ENCODE measurements at regions not wholly inside any gene's neighbourhood (a gene's known extent, or its start where the extent isn't known, plus 50 kb on each side); places are given as distances from the start of the nearest gene placed in this dataset.

DNA sequence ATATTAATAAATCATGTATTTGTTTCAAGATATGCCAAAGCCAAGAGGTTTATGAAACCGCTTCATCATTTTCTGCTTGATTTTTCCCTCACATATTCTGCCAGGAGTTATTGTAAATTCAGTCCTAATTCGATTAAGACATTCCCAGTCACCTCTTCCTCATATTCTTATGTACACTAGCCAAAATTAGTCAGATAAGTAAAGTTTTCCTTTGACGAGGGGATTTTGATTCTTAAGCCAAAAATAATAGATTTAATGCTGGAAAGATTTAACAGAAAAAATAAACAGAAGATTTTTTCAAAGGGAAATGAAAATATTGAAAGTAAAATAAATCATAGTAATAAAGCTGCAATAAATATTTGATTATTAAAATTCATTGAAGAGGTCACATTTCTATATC is 51.0 kb upstream of the VEGFC start:
- DNase-seq (ENCODE audit: low read depth) = no peak

DNA sequence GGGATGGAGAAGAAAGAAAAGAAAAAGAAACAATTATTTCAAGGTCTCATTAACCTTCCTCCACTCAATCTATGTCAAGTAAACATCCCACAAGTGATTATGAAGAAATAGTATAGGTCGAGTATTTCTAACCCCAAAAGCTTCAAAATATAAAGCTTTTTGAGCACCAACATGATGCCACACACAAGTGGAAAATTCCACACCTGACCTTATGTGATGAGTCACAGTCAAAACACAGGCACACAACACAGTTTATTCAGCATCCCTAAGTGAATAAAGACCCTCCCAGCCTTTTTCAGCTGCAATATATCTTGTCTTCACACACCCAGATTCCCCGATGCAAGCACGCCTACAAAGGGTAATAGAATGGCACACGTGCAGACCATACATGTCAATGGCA is 51.7 kb upstream of the VEGFC start:
- no peak for DNase-seq (ENCODE audit: low read depth)

DNA sequence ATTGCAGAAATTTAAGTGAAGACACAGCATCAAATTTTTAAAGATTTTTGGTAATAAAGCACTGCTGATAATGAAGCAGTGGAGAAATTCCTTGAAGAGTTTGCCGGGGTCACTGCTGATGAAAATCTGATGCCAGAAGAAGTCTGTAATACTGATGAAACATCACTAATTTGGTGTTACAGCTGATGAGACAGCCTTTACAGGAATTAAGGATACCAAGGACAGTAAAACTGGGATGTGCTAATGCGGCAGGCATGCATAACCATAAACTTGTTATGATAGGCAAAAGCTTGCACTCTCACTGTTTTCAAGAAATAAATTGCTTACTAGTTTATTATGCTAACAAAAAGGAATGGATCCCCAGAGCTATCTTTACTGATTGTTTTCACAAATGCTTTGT is 52.9 kb upstream of the VEGFC start:
- no peak for DNase-seq (ENCODE audit: low read depth)

DNA sequence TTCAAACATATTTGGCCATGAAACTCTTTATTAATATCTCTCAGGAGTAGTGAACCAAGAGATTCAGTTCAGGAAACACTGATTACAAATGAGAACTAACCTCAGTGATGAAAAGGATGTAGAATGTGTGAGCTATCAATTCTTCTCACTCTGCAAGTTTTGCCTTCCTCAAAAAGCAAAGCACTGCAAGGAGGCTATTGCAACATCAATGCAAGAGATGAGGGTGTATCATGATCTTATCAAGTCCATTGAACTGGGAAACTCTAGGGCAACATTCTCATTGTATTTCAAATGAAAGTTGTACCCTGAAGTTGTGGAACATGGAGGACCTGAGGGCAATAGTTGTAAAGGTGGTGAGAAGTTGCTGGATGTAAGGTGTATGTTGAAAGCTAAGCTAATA is 56.4 kb upstream of the VEGFC start:
- no peak for DNase-seq (ENCODE audit: low read depth)

DNA sequence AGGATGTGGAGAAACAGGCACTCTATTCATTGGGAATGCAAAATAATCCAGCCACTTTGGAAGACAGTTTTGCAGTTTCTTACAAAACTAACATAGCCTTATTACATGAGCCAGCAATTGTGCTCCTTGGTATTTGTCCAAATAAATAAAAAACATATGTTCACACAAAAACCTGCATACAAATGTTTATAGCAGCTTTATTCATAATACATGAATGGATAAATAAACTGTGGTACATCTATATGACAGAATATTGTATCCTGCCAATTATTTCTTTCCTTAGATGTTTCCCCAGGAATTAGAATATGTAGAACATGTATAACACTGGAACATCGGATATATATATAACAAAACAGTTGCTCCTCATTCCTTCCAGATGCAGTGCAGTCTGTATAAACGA is 57.7 kb upstream of the VEGFC start:
- no peak for DNase-seq (ENCODE audit: low read depth)

DNA sequence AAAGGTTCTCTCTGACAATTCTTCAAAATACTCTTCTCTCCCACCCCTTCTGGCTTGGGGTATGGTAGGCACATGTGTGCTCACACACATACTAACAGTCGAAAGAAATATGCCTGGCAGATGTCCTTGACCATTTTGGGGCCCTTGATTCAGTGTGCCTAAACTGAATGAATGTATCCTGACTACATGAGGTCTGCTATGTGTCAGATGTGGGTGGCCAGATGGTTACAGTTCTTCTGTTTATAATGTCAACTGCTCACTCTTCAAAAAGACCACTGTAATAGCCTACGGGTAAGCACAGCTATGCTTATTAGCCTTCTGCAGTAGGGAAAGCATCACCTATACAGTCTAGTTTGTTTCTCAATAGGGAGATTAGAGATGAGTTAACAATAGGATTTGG is 63.7 kb upstream of the VEGFC start:
- DNase-seq (ENCODE audit: low read depth) = no peak

DNA sequence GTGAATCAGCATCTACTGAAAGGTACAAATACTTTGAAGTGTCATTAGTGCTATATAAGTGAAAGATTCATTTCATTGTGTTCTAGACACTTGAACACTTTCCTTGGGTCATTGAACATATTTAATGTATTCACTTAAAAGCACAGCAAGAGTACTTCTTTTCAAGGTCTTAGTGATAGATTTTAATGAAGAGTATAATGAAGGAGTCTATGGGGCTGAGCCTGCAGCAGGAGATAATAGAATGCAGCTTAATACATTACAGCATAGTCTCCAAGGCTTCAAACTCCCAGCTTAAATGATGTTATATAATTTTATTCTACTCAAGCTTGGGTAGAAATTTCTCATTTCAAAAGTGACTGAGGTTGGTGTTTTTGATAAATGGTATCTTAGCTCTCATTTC is 66.1 kb upstream of the VEGFC start:
- DNase-seq (ENCODE audit: low read depth) = no peak

DNA sequence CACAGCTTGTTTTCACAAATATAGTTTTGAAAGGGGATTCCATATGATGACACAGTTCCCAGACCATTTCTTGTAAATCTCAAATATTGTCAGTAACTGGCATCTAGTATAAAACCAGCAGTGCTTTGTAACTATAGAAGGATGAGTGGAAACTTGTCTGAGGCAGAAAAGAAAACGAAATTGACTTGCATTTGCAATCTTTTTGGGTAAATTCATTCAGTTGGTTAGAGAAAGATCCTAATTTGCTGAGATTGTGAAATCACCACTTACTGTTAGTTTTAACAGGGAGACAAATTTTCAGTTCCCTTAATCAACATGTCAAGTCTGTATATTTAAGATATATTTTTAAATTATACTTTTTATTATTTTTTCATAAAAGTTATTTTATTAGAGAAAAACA is 71.5 kb upstream of the VEGFC start:
- no peak for DNase-seq (ENCODE audit: low read depth)

DNA sequence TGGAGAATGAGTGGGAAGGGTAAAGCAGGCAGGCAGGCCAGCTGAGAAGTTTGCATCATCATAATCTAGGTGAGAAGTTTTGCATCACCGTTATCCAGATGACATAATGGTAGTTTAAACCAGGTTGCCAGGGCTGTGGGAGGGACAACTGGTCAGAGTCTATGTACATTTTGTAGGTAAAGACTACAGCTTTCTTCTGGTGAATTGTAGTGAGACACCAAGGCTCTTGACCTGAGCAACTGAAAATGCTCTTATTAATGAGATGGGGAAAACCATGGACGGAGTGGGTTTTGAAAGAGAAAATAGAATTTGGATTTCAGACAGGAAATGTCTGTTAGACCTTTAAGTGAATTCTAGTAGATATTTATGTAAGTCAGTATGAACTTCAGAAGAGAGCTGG is 76.0 kb upstream of the VEGFC start:
- DNase-seq (ENCODE audit: low read depth) = no peak

DNA sequence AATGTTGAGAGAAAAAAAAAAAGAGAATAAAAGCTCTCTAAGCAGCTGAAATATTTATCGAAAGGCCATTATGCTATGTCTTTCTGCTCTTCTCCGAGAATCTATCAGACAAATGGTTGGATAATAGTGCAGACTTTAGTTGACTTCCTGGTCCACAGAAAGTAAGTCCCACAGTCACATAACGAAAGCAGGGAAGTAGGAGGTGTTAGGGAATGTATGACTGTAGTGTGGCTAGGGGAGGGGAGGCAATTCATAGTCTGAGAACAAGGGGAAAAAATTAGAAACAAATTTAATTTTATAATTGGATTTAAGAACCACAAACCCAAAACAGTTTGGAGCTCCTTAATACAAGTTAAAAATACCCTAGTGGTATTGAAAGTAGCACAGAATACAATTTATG is 79.7 kb upstream of the VEGFC start:
- no peak for DNase-seq (ENCODE audit: low read depth)

DNA sequence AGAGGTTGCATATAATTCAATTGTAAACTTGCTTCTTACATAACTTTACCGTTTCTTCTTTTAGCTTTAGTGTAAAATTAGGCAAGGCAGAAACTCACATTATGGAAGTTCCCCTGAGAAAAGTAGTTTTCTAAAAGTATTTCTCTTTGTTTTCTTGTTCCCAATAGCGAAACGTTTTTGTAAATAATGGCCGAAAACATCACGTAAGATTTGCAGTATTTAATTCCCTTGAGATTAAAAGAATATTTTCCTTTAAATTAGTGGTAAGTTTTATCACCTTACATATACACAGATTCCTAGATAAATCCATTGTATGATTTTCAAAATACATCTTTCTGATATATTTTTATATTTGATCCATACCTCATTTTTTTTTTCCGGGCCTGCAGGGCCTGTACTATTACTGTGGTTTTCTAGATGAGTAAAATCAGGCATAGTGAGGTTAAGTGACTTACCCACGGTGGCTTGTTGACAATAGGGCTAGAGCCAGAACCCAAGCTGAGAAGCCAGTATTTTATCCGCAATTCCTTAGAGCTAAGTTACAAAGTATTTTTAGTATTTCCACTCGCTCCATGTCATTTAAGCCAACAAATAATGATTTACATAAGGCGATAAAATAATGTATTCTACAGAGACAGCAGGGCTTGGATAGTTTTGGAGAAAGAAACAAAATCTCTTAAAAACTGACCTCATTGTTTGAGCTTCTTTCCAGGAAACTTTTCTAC is 82.2 kb upstream of the VEGFC start:
- no peak for DNase-seq (ENCODE audit: low read depth)

DNA sequence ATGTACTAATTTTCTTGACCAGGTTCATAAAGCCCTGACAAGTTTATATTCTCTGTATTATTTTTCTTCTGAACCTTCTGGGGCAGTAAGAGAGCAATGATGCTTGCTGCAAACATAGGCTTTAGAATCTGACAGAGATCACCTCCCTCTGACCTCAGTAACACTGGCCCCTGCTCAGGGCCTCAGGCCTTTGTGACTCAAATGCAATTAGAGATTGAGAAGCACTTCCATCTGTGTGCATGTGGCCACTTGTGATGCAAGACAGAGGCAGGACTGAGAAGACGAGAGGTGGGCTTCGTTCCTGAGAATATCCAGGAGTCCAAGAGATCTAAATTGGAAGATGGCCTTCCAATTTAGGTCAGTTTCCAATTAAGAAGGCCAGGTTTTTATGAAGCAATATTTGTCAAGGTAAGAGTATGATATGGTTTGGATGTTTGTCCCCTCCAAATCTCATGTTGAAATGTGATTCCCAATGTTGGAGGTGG is 82.8 kb upstream of the VEGFC start:
- no peak for DNase-seq (ENCODE audit: low read depth)

DNA sequence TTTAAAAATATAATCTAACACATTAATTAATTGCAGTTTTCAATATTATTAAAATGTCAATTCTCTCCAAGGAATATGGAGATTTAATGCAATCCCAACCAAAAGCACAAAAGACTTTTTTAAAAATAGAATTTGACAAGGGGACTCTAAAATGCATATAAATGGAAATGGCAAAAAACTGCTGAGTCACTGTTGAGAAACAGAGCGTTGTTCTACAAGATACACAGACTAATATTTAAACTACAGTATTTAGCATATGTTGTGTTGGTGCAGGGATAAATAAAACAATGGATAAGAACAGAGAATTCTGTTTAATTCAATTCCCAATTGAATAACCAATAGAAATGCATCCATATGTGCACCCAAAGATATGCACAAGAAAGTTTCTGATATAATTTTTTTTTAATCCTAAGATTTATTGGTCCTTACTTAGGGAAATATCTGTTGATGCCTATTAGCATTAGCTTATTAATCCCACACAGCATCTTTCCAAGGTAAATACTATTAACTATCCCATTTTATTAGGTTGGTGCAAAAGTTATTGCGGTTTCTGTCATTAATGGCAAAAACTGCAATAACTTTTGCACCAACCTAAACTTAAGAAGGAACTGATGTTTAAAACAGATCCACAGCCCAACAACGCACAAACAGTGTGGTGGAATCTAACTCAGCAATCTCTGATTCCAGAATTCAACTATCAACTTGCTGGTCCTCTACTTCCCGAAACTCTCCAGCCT is 86.8 kb upstream of the VEGFC start:
- no peak for DNase-seq (ENCODE audit: low read depth)

DNA sequence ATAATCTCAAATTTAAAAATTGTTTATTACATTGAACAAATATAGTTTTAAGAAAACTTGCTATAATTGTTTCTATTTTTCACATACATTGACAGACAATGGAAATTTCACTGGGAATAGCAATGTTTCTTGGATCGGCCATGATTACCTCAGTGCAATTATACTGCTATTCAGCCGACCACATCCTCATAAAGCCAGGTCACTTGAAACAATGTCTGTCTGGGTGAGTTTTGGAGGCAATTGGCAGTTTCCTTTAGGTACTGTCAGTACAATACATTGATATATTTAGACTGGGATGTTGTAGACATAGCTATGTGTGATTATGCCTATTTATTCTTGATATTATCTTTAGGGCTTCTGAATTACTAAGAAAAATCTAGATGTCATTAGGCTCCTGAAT is 89.5 kb upstream of the VEGFC start:
- no peak for DNase-seq (ENCODE audit: low read depth)

DNA sequence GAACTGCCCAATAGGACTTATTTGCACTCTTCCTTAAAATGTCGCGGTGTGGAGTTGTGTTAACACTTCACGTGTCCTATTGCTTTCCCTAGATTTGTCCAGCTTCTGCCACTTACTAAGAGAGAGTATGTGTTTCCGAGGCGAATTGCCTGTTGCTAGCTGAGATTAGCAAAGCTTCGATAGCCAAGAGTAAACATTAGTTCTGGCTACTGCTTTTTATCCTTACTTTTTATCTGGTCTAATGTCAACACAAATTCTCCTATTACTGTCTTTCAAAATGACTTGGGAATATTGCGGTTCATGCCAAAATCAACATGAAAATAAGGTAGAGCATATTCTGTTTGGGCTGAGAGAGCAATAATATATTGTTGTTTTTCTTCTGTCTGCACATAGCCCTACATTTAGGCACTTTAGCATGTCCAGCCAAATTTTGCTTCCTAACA is 90.4 kb upstream of the VEGFC start:
- no peak for DNase-seq (ENCODE audit: low read depth)

DNA sequence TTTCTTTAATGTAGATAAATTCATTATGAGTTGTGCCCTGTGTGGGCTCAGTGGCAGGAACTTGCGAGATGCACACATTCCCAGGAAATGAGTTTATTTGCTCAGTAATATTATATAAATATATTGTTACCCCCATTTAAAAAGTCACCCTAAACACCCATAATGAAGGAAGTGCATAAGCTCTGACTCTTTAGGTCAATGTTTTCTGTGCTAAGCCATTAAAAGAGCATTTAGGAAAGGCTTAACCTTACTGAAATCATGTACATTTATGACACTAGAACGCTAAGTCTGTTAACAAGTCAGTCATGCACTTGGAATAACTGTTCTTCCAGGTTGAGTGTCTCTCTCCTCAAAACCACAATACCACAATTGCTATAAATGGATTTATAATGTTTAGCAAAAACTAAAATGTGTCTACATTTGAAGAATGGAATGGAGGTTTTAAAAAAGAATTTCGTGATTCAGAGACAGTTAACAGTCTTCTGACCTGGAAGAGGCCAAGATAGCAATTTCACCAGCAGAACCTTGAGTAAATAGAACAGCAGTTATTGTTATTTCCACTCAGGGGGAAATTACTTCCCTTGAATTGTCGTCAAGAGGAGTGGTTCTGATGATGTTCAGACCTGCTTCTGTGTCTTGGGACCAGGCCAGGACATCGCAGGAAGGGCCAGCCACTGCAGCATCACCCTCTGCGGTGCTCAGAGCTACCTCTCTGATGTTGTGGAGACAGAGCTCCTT is 91.1 kb upstream of the VEGFC start:
- DNase-seq (ENCODE audit: low read depth) = no peak

DNA sequence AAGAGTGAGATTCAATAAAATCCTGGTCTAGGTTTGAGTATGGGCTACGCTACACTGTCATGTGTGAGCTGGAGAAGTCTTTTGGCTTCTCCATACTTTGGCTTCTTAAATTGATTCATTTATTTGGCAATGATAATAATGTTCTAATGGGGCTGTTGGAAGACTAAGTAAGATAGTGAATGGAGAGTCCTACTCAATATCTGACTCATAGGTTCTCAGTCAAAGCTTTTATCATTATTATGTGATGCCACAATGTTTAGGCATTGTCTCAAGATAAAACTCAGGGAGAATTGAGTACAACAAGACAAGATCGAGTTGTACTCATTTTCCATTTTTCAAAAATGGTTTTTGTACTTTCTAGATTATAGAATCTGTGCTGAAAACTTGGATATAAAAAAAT is 92.5 kb upstream of the VEGFC start:
- DNase-seq (ENCODE audit: low read depth) = no peak

DNA sequence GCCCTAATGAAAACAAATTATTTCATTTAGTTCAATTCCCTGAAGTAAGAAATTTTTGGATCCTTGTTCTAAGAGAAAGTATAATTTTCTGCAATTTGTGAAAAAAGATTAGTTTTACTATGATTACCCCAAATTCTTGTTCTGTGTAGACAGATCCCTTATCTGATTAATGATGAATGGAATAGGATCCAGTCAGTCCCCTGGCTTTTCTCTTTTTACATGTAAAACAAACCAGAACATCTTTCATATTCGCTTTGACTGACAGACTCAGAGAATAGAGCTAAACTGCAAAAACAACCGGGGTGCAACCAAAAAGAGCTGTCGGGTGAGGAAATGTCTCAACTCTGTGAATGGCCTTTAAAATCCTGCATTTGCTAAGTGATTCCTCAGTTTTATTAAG is 93.4 kb upstream of the VEGFC start:
- no peak for DNase-seq (ENCODE audit: low read depth)

DNA sequence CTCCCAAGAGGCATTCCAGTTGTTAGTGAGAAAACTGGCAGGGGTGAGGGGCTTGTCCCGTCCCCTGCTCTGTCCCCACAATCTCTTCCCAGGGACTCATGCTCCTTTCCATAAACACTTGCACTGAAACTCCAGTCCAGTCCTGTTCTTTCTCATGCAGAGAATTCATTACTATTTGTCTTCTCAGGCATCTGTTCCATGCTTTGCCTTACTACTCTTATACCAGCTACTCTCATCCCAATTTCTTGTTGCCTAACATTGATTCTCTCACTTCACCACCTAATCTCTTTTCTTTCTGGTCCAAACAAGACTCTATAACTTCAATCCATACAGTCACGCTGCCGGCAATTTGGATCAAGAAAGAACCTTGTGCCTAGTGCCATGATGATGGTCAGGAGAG is 97.1 kb upstream of the VEGFC start:
- no peak for DNase-seq (ENCODE audit: low read depth)

DNA sequence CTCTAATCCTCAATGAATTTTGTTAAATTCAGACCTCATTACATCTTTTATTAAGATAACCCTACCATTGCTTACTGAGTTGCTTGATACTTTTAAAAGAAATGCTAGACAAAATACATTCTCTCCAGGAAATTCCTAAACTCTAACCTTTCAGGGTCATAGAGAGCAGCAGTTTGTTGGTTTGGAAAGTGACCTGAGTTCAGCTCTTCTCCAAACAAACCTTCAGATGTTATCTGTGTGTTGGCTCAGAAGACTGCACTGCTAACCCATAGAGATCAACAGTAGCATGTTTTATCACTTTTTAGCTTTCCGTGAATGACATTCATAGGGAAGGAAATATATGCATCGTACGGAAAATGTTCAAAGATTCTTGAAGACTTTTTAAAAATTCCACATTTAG is 101.8 kb upstream of the VEGFC start:
- DNase-seq (ENCODE audit: low read depth) = no peak

DNA sequence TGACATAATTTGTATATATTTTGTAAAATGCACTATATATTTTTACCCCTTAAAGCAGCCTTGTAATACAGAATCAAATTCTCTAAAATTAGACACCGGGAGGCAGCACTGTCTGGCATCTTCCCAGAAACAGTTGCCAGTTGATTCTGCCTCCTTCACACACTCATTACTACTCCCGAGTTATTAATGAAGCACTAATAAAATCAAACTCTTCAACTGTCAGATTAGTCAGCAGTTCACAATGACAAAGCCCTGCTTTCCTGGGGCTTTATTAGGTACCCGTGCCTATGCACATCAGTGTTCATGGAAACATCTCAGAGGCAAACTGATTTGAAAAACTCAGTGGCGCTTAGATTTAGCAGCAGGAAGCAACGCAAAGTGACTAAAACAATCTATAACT is 103.5 kb upstream of the VEGFC start:
- DNase-seq (ENCODE audit: low read depth) = no peak

DNA sequence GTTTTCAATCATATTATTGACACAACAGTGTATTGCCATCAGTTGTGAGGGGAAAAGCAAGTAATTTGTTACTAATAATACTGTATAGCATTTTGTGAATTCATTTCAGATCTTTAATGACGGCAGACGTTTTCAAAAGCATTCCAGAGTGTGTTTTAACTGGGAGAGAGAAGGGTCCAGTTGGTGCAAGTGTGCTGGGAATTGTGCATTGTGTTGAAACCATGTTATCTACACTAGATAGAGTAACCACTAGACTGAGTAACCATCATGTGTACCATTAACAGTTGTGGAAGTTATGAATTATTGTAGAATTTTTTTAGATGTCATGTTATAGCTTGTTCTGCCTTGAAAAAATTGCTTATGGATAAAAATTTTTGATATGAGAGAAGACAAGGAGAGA is 104.5 kb upstream of the VEGFC start:
- no peak for DNase-seq (ENCODE audit: low read depth)

DNA sequence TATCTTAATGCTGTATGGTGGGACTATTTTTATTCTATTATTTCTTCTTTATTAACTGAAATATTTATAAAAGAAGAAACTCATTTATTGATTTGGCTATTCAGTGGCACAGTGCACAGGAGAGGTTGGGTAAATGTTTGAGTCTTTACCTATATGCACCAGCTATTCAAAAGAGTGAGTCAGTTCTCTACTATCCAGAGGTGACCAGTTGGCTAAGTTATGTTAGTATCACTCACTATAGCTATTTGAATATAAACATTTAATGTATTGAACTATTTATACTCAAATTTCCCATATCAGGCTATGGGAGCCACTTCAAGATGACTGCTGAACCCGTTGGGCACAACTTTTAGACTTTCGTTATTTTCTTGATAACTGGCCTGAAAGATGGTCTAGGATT is 106.1 kb upstream of the VEGFC start:
- no peak for DNase-seq (ENCODE audit: low read depth)
